Lower leg skin (tissue), 3 donors: ENCODE measurements at regions not wholly inside any gene's neighbourhood (a gene's known extent, or its start where the extent isn't known, plus 50 kb on each side); places are given as distances from the start of the nearest gene placed in this dataset.

ENCODE experiments used
- CTCF ChIP-seq, 3 donors: fragments of 450-650 bp; IDR thresholded peaks; one replicate each; pipeline ENCODE4 v1.5.1; 2016; ENCODE audit warnings: antibody characterized with exemption in 3 of 3, mild to moderate bottlenecking in 3 of 3, moderate library complexity in 2 of 3
- POLR2A ChIP-seq, 2 donors: fragments of 450-650 bp; IDR thresholded peaks; one replicate each; pipeline ENCODE4 v1.6.1; 2016 to 2017; ENCODE audit warnings: antibody characterized with exemption in 2 of 2, mild to moderate bottlenecking in 1 of 2, moderate library complexity in 1 of 2

GRCh38 chr7:10802011-10802410, 171.7 kb upstream of the PHF14 start:
- TF ChIP-seq POLR2A (IDR thresholded peaks at IDR 0.05) = no peak
- no peak for TF ChIP-seq CTCF (IDR thresholded peaks at IDR 0.05)
